ENCODE measurements at regions not wholly inside any gene's neighbourhood (a gene's known extent, or its start where the extent isn't known, plus 50 kb on each side); places are given as distances from the start of the nearest gene placed in this dataset.

DNA sequence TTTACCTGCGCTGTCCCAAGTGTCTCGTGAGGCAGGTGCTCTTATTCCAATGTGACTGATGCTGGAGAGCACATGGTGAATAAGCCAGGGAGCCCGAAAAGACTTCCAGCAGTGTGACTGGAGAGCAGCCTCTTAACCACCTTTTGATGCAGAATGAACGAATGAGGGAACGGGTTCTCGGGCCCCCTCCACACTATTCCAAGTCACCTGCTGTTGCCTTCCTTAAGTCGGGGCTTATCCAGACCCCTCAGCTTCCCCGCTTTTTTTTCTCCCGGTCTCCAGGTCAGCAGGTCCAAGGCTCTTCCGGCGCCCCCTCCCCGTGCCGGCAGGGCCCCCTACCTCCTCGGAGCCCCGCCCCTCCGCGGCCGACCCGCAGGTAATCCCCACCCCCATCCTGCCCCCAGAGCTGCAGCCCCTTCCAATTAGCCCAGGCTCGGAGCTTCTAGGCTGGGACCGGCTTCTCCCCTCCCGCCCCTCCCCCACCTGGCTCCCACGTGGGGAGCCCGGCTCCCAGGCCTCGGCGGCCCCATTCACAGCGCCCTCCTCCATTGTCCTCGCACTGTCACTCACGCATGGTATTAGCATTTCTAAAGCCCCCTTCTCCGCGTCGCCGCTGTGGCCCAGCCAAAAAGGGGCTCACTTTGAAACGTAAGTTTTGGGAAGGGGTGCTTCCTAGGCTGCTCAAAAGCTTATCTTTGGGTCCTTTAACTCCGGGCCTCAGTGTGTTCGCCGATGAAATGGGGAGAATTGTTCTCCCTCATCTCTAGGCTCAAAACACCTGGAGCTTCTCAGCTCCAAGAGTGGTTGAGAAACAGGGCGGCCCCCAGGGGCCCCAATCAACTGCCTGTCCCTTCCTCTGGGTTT, 56.2 kb upstream of the PJA1 start:
- DNase-seq, result no peak

DNA sequence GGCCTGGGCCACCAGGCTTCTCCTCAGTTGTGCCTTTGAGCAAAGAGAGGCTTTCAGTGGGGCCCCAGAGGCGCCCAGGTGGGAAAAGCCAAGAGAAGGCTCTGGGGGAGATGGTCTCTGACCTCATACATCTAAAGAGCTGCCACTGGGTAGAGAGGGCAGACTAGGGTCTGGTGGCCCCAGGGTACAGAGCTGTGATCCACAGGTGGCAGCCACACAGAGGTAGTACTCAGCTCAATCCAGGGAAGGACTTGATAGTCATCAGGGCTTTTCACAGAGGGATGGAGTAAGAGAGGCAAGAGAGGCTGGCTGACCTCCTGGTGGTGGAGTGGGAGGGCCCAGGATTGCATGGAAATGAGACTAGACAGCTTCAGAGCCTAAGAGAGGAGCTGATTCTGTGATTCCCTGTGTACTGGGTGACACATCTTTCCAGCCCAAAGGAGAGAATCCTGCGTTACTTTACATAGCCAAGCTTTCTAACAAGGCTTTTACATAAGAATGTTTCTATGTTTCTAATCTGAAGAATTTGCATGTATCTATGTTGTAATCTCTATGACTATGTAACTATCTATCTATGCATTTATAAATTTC, 53.2 kb upstream of the PJA1 start:
- no peak for DNase-seq

DNA sequence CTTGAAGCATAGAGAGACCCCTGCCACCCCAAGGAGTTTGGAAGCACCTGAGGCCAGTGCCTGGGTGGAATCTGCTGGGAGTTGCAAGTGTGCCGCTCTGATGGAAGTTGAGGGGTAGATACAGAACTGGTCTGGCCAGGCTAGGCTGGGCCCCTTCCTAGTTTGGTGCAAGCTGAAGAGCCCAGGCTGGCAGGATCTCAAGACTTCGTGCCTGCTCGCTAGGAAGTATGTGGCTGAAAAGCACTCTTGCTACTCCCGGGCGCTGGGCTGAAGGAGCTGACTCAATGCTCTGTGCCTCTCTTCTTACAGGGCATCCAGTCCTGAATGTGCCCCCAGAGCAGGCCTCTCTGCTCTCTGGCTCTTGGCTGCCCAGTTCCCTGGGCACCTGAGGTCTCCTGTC, 51.7 kb upstream of the PJA1 start:
- DNase-seq, result no peak

DNA sequence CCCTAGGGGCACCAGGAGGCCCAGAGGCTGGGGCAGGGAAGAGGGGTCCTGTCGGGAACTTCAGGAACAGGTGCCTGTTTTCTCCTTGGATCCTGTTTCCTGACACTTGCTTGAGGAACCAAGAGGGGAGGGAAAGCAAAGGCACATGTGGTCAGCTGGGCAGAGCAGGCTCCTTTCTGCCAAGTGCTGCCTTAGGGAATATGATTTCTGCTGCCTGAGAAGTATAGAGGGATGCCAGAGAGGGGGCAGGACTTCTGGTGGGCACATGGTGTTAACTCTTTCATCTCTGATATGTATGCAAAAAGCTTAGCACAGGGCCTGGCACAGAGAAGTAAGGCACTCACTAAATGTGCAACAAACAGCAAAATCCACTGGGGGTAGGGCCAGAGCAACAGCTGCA, 51.2 kb upstream of the PJA1 start:
- DNase-seq, result no peak

DNA sequence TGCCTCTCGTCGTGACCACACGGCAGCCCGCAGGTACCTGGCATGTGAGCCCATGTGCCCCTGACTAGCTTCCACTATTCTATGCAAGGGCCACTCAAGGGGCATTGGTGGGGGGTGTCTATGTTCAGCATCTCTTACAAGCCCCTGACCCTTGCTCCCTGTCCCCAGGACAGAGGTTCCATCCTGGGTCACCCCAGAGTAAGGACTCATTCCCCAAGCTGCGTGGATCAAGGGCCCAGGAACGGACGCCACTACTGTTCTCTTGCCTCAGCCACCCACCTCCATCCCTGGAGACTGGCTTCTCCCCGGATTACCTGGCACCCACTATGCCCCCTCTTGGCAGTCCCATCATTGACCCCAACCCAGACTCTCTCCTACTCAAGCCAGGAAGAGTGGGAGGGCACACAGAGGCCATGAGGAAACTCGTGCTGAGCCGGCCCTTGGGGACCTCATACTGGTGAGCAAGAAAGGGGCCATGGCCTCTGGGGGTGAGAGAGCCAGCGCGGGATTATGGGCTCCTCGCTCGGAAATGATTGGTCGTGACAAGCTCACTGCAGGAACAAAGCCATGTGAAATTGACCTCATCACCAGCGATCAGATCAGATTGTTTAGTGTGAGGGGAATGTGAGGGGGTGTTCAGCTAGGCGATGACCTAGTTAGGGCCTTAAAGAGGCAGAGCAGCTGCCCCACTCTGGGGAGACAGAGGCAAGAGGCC, 50.1 kb upstream of the PJA1 start:
- DNase-seq, result no peak

All from NCI-H2227 treated with DMSO at 0.1 percent for 48 hours (cell line).